ENCODE measurements at regions not wholly inside any gene's neighbourhood (a gene's known extent, or its start where the extent isn't known, plus 50 kb on each side); places are given as distances from the start of the nearest gene placed in this dataset.
A peak's percentile ranks its signal among the peaks of the same experiment; 100 is the strongest.
"Not testable (repeated sequence)": the region's sequence is repeated elsewhere in the genome, so short reads cannot be mapped to it uniquely, and the experiment has no call there.

DNA sequence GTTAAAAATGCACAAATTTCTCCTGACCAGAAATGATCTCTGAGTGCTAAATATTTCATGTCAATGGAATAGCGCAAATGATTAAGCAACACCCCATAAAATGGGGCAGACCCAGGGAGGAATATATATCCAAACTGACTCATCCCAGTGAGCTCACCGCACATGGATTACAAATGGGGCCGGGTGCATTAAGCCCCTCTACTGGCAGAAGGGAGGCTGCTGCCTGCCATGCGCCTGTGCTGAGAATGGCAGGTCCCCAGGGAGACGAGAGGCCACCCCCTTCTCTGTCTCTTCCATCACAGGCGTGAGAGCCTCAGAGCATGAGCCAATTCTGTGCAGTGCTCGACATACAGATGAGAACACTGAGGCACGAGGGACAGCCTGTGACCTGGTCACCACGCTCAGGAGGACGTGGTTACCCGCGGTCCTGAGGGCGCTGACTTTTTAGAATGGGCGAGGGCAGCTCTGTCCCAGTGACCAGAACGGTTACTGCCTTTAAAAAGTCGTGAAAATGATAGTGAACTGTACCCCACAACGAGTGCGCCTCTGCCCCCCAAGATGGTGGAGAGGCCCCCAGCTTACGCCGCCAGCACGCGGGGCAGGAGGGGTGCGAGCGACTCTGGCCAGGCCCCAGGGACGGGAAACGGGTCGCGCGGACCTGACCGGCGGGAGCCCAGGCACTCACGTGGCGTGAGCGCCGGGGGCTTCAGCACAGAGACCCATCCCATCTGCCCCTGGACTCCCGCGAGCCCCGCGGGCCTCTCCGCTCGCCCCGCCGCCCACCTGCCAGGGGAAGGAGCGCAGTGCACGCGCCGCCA, 130.2 kb upstream of the ALDH3B2 start:
- DNase-seq (ENCODE audit: low spot score) = not testable (repeated sequence)

DNA sequence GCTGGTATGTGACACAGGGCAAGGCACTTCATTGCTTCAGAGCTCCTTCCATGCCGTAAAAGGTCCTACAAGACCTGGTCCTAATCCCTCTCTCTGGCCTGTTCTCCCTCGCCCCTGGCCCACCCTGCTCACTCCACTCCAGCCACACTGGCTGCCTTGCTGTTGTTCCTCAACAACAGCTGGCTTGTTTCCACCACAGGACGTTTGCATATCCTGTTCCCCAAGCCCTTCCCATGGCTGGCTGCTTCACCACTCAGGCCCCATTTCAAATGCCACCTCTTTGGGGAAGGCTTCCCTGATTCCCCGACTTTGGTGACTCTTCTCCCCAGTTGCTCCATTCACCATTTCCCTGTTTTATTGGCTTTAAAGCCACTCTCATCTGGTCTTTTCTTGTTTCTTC, 129.1 kb upstream of the ALDH3B2 start:
- not testable (repeated sequence) for DNase-seq (ENCODE audit: low spot score)

GRCh38 chr11:67803055-67803454, 128.6 kb upstream of the ALDH3B2 start:
- DNase-seq (ENCODE audit: low spot score) = not testable (repeated sequence)

- not testable (repeated sequence) for DNase-seq (ENCODE audit: low spot score)
Measured at GRCh38 chr11:67802623-67803022, 128.2 kb upstream of the ALDH3B2 start.

DNA sequence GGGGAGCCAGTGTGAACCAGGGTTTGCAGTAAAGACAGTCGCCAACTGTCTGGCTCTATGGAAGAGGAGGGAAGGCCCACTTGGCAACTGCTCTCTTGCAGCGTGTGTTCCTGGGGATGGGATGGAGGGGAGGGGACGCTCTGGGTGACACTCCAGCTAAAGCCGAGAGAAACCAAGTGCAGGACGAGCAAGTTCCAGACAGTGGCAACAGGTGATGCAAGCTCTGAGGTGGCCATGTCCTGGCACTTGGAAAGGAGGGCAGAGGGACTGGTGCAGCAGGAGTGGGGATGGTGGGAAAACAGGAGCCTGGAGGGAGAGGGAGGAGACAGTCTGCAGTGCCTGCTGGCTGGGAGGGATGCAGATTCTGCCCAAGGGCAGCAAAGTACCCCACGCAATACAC, 127.0 kb upstream of the ALDH3B2 start:
- not testable (repeated sequence) for DNase-seq (ENCODE audit: low spot score)

DNA sequence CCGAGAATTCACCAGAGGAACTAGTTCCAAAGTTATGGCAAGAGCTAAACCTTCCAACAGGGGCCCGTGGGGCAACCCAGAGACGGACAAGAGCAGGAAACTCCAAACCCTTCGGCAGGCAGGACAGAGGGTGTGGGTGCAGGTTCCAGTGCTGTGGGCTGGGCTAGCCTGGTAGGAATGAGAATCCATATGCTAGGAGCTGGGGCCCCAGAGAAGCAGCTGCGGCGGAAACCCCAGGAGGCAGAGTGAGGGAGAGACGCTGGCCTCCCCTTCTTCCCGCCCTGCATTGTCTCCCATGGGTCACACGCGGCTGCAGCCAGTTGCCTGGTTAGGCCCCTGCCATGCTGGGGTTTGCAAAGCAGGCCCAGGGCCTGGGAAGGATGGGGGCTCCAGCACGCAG, 126.2 kb upstream of the ALDH3B2 start:
- not testable (repeated sequence) for DNase-seq (ENCODE audit: low spot score)

DNA sequence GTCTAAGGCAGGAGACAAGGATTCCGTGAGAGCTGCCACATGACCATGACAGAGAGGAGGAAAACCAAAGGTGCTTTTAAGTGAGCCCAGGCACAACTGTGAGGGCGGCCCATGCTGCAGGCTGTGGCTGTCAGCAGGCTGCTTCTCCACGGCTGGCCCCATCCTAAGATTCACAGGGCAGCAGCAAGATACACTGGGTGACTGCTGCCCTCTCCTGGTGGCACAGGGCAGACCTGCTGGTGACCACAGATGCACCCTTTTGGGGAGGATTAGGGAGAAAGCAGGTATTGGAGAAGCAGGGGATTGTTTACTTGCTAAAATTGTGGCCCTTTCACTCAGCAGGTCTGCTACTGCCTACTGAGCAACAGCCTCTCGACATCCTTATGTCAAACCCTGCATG, 125.4 kb upstream of the ALDH3B2 start:
- not testable (repeated sequence) for DNase-seq (ENCODE audit: low spot score)

- not testable (repeated sequence) for DNase-seq (ENCODE audit: low spot score)
Measured at GRCh38 chr11:67797726-67798521, 123.5 kb upstream of the ALDH3B2 start.

DNA sequence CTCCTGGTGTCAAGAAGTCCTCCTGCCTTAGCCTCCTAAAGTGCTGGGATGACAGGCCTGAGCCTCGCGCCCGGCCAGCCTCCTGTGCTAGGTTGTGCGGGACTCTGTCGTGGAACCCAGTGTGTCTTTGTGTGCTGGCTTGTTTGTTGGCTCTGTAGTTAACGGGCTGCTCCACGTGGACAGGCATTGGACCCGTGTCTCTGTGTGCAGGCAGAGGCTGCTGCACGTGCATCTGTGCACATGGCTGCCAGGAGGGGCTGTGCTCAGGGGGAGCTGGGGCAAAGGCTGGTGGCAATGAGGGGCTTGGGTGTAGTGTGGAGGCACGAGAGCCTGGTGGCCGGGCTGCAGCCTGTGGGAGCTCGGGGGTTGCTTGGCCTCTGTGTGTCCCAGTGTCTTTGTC, 121.3 kb upstream of the ALDH3B2 start:
- no peak for DNase-seq (ENCODE audit: low spot score)

GRCh38 chr11:67793750-67794149, 119.3 kb upstream of the ALDH3B2 start:
- DNase-seq (ENCODE audit: low spot score) = not testable (repeated sequence)

DNA sequence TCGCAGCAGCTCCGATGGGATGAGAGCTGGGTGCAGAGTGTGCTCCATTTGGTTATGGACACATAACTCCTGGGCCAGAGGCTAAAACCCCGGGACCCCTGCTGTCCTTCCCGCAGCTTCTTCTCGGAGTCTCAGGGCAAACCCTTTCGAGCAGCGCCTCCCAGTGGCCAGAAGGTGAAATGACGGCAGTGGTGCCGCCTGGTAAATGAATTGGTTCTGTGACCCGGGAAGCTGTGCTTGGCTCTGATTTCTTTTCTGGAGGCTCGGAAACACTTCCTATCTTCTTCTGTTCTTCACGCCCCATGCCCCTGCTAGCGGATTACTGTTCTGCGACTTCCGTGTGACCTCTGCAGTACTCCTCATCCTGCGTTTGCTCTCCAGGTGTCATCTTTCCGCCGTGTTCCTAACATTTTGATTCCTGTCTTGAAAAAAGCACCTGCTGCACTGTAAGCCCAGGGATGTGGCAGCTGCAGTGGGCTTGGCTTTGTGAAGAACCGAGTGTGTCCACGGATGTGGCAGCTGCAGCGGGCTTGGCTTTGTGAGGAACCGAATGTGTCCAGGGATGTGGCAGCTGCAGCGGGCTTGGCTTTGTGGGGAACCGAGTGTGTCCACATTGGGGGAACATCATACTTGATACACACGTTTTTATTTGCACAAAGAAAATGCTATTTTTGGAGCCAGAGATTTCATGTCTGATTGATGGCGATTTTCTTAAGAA, 118.0 kb upstream of the ALDH3B2 start:
- peak; percentile 28 for DNase-seq (ENCODE audit: low spot score)

- not testable (repeated sequence) for DNase-seq (ENCODE audit: low spot score)
Measured at GRCh38 chr11:67791598-67792170, 117.3 kb upstream of the ALDH3B2 start.

GRCh38 chr11:67788341-67788695, 113.9 kb upstream of the ALDH3B2 start:
- not testable (repeated sequence) for DNase-seq (ENCODE audit: low spot score)

GRCh38 chr11:67787681-67788340, 113.4 kb upstream of the ALDH3B2 start:
- not testable (repeated sequence) for DNase-seq (ENCODE audit: low spot score)

DNA sequence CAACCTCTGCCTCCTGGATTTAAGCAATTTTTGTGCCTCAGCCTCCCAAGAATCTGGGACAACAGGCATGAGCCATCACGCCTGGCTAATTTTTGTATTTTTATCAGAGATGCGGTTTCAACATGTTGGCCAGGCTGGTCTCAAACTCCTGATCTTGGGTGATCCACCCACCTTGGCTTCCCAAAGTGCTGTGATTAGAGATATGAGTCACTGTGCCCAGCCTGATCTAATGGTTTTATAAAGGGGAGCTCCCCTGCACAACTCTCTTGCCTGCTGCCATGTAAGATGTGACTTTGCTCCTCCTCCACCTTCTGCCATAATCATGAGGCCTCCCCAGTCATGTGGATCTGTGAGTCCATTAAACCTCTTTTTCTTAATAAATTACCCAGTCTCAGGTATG, 107.5 kb upstream of the ALDH3B2 start:
- DNase-seq (ENCODE audit: low spot score) = not testable (repeated sequence)

DNA sequence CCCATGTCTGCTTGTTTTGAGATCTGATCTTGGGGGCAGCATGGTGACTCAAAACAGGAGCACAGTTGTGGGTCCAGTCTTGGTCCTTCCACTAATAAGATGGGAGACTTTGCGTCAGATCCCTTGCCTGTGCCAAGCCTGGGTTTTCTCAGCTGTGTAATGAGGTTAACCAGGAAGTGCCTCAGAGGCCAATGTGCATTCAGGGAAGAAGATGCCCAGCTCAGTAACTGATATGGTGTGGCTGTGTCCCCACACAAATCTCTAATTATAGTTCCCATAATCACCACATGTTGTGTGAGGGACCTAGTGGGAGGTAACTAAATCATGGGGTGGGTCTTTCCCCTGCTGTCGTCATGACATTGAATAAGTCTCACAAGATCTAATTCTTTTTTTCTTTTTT, 107.1 kb upstream of the ALDH3B2 start:
- DNase-seq (ENCODE audit: low spot score) = not testable (repeated sequence)

GRCh38 chr11:67780056-67780455, 105.6 kb upstream of the ALDH3B2 start:
- no peak for DNase-seq (ENCODE audit: low spot score)

- not testable (repeated sequence) for DNase-seq (ENCODE audit: low spot score)
Measured at GRCh38 chr11:67779189-67779875, 104.9 kb upstream of the ALDH3B2 start.

- DNase-seq (ENCODE audit: low spot score) = no peak
Measured at GRCh38 chr11:67776852-67777520, 102.6 kb upstream of the ALDH3B2 start.

GRCh38 chr11:67774175-67774574, 99.8 kb upstream of the ALDH3B2 start:
- not testable (repeated sequence) for DNase-seq (ENCODE audit: low spot score)

All from cerebellar cortex (tissue), 1 donor.